Liver (tissue), 7 donors: ENCODE measurements at regions not wholly inside any gene's neighbourhood (a gene's known extent, or its start where the extent isn't known, plus 50 kb on each side); places are given as distances from the start of the nearest gene placed in this dataset.

Experiments used
- DNase-seq: peaks from one replicate; pipeline ENCODE4 v3.0.0-alpha.2; 2017; ENCODE audit warnings: low spot score
- H3K27ac ChIP-seq, 2 donors: one replicate each; pipeline ENCODE4 v1.7.0; 2013; ENCODE audit warnings: inconsistent platforms in 2 of 2, low read length in 2 of 2, control low read depth in 1 of 2, low read depth in 1 of 2, mild to moderate bottlenecking in 1 of 2
- H3K27me3 ChIP-seq, 4 donors: one replicate each; pipeline versions ENCODE4 v1.6.1 to v1.7.0; 2013; ENCODE audit warnings: low read length in 3 of 4, inconsistent platforms in 1 of 4, mild to moderate bottlenecking in 1 of 4, moderate library complexity in 1 of 4; ENCODE audit not compliant: control insufficient read depth in 4 of 4, insufficient read depth in 4 of 4
- H3K36me3 ChIP-seq, 4 donors: one replicate each; pipeline versions ENCODE4 v1.6.1 to v1.7.0; 2013; ENCODE audit warnings: low read length in 3 of 4, mild to moderate bottlenecking in 3 of 4, low read depth in 1 of 4, moderate library complexity in 1 of 4; ENCODE audit not compliant: control insufficient read depth in 4 of 4, insufficient read depth in 3 of 4
- H3K4me1 ChIP-seq, 4 donors: one replicate each; pipeline versions ENCODE4 v1.6.1 to v1.7.0; 2013; ENCODE audit warnings: low read length in 3 of 4, mild to moderate bottlenecking in 3 of 4, moderate library complexity in 1 of 4; ENCODE audit not compliant: control insufficient read depth in 4 of 4, insufficient read depth in 4 of 4
- H3K4me3 ChIP-seq, 3 donors: one replicate each; pipeline versions ENCODE4 v1.6.1 to v1.7.0; 2013; ENCODE audit warnings: low read length in 3 of 3, control low read depth in 1 of 3, low read depth in 1 of 3, mild to moderate bottlenecking in 1 of 3
- H3K9ac ChIP-seq, 2 donors: one replicate each; pipeline ENCODE4 v1.7.0; 2013; ENCODE audit warnings: low read length in 2 of 2, mild to moderate bottlenecking in 2 of 2, moderate library complexity in 2 of 2, control low read depth in 1 of 2, low read depth in 1 of 2
- H3K9me3 ChIP-seq, 4 donors: one replicate each; pipeline versions ENCODE4 v1.6.1 to v1.7.0; 2013; ENCODE audit warnings: low read length in 3 of 4; ENCODE audit not compliant: control insufficient read depth in 4 of 4
- ATF3 ChIP-seq: IDR thresholded peaks from 2 replicates; pipeline ENCODE4 v1.6.1; 2016; ENCODE audit warnings: antibody characterized with exemption
- EGR1 ChIP-seq, 2 donors: IDR thresholded peaks; 2 replicates each; pipeline ENCODE4 v1.6.1; 2016 to 2018; ENCODE audit warnings: antibody characterized with exemption in 2 of 2, low read depth in 2 of 2
- FOXA1 ChIP-seq: IDR thresholded peaks from 2 replicates; pipeline ENCODE4 v1.6.1; 2016; ENCODE audit warnings: antibody characterized with exemption
- FOXA2 ChIP-seq: IDR thresholded peaks from 2 replicates; pipeline ENCODE4 v1.6.1; 2016; ENCODE audit warnings: antibody characterized with exemption
- GABPA ChIP-seq, 2 donors: IDR thresholded peaks in 1 of 2; conservative IDR thresholded peaks in 1 of 2; 2 replicates each; pipeline ENCODE4 v1.6.1; 2016; ENCODE audit warnings: antibody characterized with exemption in 2 of 2, mild to moderate bottlenecking in 1 of 2, moderate library complexity in 1 of 2
- HNF4A ChIP-seq, 2 donors: conservative IDR thresholded peaks; 2 replicates each; pipeline ENCODE4 v1.6.1; 2016; ENCODE audit warnings: antibody characterized with exemption in 2 of 2, mild to moderate bottlenecking in 2 of 2
- HNF4G ChIP-seq: IDR thresholded peaks from 2 replicates; pipeline ENCODE4 v1.6.1; 2016; ENCODE audit warnings: antibody characterized with exemption
- JUND ChIP-seq, 2 donors: IDR thresholded peaks; 2 replicates each; pipeline ENCODE4 v1.6.1; 2016; ENCODE audit warnings: antibody characterized with exemption in 2 of 2
- NR2F2 ChIP-seq: IDR thresholded peaks from 2 replicates; pipeline ENCODE4 v1.6.1; 2016; ENCODE audit warnings: antibody characterized with exemption
- RAD21 ChIP-seq, 2 donors: IDR thresholded peaks; 2 replicates each; pipeline ENCODE4 v1.6.1; 2016; ENCODE audit warnings: antibody characterized with exemption in 2 of 2, mild to moderate bottlenecking in 2 of 2
- REST ChIP-seq: IDR thresholded peaks from 2 replicates; pipeline ENCODE4 v1.6.1; 2016; ENCODE audit warnings: antibody characterized with exemption, mild to moderate bottlenecking
- RXRA ChIP-seq, 2 donors: IDR thresholded peaks; 2 replicates each; pipeline ENCODE4 v1.6.1; 2017 to 2018; ENCODE audit warnings: antibody characterized with exemption in 2 of 2, mild to moderate bottlenecking in 1 of 2
- SP1 ChIP-seq: IDR thresholded peaks from 2 replicates; pipeline ENCODE4 v1.6.1; 2018; ENCODE audit warnings: antibody characterized with exemption, mild to moderate bottlenecking
- YY1 ChIP-seq: IDR thresholded peaks from 2 replicates; pipeline ENCODE4 v1.6.1; 2016; ENCODE audit warnings: antibody characterized with exemption, mild to moderate bottlenecking
- WGBS: extraction: QIAGEN DNeasy Blood & Tissue Kit; methylation state at CpG from one replicate; pipeline ENCODE4 v1.1.7; 2013; 5-methylcytosine and 5-hydroxymethylcytosine counted together
- TF ChIP-seq, protein P1 (sequence below): IDR thresholded peaks from 2 replicates; pipeline ENCODE4 v1.6.1; 2016; ENCODE audit warnings: antibody characterized with exemption
- donor health status: healthy.
- donor health status: healthy.
- donor health status: healthy.
- donor health status: healthy.

- H3K4me1 ChIP-seq = no peaks in the 10 kb centered on the region
- H3K27me3 ChIP-seq = peaks cover 0 to 12% (median 0%) of the 10 kb centered on the region in 4 donors
- no peak overlapping the region for H3K9ac ChIP-seq
- H3K4me3 ChIP-seq = no peak overlapping the region
- no peak overlapping the region for H3K27ac ChIP-seq
- WGBS = 79% methylated on average over 3 of the region's 3 CpGs
- TF ChIP-seq, protein P1, sequence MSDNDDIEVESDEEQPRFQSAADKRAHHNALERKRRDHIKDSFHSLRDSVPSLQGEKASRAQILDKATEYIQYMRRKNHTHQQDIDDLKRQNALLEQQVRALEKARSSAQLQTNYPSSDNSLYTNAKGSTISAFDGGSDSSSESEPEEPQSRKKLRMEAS = no peak
- no peak for TF ChIP-seq GABPA (IDR thresholded peaks at IDR 0.05 in 1 of 2, conservative IDR thresholded peaks at IDR 0.05 in 1 of 2)
- H3K36me3 ChIP-seq = no peaks in the 10 kb centered on the region
- H3K9me3 ChIP-seq = no peaks in the 10 kb centered on the region
- no peak for DNase-seq
Measured at GRCh38 chr7:142571581-142571980, 177.7 kb upstream of the PRSS1 start.

- 83% methylated on average over 1 of the region's 1 CpG for WGBS
- DNase-seq = no peak
- Histone ChIP-seq H3K27me3 (peaks cover 0 to 16% (median 0%) of the 10 kb centered on the region in 4 donors), H3K9me3 (no peaks in the 10 kb centered on the region), H3K9ac (no peak overlapping the region), H3K4me1 (no peaks in the 10 kb centered on the region), H3K4me3 (no peak overlapping the region), H3K27ac (no peak overlapping the region), H3K36me3 (no peaks in the 10 kb centered on the region)
- TF ChIP-seq HNF4A (conservative IDR thresholded peaks at IDR 0.05) (no peak), FOXA1 (no peak), RAD21 (IDR thresholded peaks at IDR 0.05) (no peak)
Measured at GRCh38 chr7:142569851-142570250, 179.4 kb upstream of the PRSS1 start.

DNA sequence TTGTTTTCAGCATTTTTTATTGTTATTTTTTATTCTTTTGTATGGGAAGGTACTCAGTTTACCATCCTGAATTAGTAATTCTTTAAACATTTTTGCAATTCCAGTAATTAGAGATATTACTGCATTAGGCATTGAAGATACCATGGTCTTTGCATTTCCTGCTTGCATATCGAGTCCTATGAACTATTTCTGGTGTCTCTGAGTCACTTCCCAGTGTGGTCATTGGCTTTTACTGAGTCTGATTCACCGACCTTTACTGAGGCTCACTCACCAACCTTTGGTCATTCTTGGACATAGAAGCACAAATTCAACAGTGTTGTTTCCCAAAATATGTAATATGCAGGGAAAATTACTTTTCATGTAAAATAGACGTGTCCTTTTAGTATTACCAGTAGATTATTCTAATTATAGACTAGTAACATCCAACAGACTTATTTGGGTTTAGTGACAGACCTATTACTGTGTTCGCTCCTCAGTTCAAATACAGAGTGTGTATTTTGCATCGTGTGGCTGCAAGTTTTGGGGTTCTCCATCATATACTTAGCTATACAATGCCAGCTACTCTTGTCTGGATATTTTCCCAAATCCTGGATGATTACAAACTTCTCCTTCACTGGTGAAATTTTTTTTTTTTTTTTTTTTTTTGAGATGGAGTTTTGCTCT lies 180.7 kb upstream of the PRSS1 start:
- Histone ChIP-seq H3K27ac (no peak overlapping the region), H3K36me3 (no peaks in the 10 kb centered on the region), H3K9ac (no peak overlapping the region), H3K4me1 (no peaks in the 10 kb centered on the region), H3K4me3 (no peak overlapping the region), H3K9me3 (no peaks in the 10 kb centered on the region), H3K27me3 (peaks cover 0 to 16% (median 0%) of the 10 kb centered on the region in 4 donors)
- TF ChIP-seq JUND (IDR thresholded peaks at IDR 0.05) = no peak
- no peak for TF ChIP-seq YY1
- TF ChIP-seq HNF4A (conservative IDR thresholded peaks at IDR 0.05) = no peak
- no peak for TF ChIP-seq FOXA1
- TF ChIP-seq SP1 = no peak
- no peak for TF ChIP-seq EGR1 (IDR thresholded peaks at IDR 0.05; ENCODE audit: low read depth in 2 of 2)
- no peak for TF ChIP-seq RAD21 (IDR thresholded peaks at IDR 0.05)
- DNase-seq = no peak
- WGBS = 62% methylated on average over 5 of the region's 5 CpGs

GRCh38 chr7:142567201-142568075 lies 181.8 kb upstream of the PRSS1 start:
- Histone ChIP-seq H3K9ac (no peak overlapping the region), H3K9me3 (no peaks in the 10 kb centered on the region), H3K4me3 (no peak overlapping the region), H3K36me3 (no peaks in the 10 kb centered on the region), H3K27me3 (peaks cover 0 to 16% (median 0%) of the 10 kb centered on the region in 4 donors), H3K27ac (no peak overlapping the region), H3K4me1 (no peaks in the 10 kb centered on the region)
- DNase-seq = no peak
- WGBS = 67% methylated on average over 22 of the region's 22 CpGs
- TF ChIP-seq NR2F2 = no peak
- no peak for TF ChIP-seq ATF3
- no peak for TF ChIP-seq FOXA1
- TF ChIP-seq GABPA (IDR thresholded peaks at IDR 0.05 in 1 of 2, conservative IDR thresholded peaks at IDR 0.05 in 1 of 2) = no peak
- TF ChIP-seq JUND (IDR thresholded peaks at IDR 0.05) = no peak
- TF ChIP-seq REST = no peak
- no peak for TF ChIP-seq RAD21 (IDR thresholded peaks at IDR 0.05)
- no peak for TF ChIP-seq SP1
- no peak for TF ChIP-seq HNF4G
- TF ChIP-seq, protein P1 = no peak
- no peak for TF ChIP-seq RXRA (IDR thresholded peaks at IDR 0.05)
- TF ChIP-seq EGR1 (IDR thresholded peaks at IDR 0.05; ENCODE audit: low read depth in 2 of 2) = no peak
- TF ChIP-seq FOXA2 = no peak
